Transverse colon (tissue), 4 donors: ENCODE measurements at regions not wholly inside any gene's neighbourhood (a gene's known extent, or its start where the extent isn't known, plus 50 kb on each side); places are given as distances from the start of the nearest gene placed in this dataset.

Source experiments
- DNase-seq: peaks from one replicate; pipeline ENCODE4 v3.0.0-alpha.2; 2019
- H3K27ac ChIP-seq, 4 donors: fragments of 200-600 bp; sonication (generic); 2 replicates each; pipeline ENCODE4 v1.5.1; 2016 to 2018; ENCODE audit warnings: inconsistent platforms in 4 of 4
- H3K27me3 ChIP-seq: fragments of 200-600 bp; sonication (generic); 2 replicates; pipeline ENCODE4 v1.5.1; 2017; ENCODE audit warnings: inconsistent platforms
- H3K36me3 ChIP-seq, 4 donors: fragments of 200-600 bp; sonication (generic); 2 replicates each; pipeline ENCODE4 v1.5.1; 2017 to 2019; ENCODE audit warnings: inconsistent platforms in 4 of 4
- H3K4me1 ChIP-seq, 4 donors: fragments of 200-600 bp; sonication (generic); 2 replicates each; pipeline ENCODE4 v1.5.1; 2017 to 2020; ENCODE audit warnings: inconsistent platforms in 4 of 4
- H3K4me3 ChIP-seq, 4 donors: fragments of 200-600 bp; sonication (generic); 1 replicate in 1 of 4; 2 replicates in 3 of 4; pipeline versions ENCODE4 v1.5.1 to v1.6.1; 2017 to 2019; ENCODE audit warnings: inconsistent platforms in 4 of 4
- H3K9me3 ChIP-seq, 2 donors: fragments of 200-600 bp; sonication (generic); 2 replicates each; pipeline ENCODE4 v1.5.1; 2017 to 2019; ENCODE audit warnings: inconsistent platforms in 2 of 2
- CTCF ChIP-seq, 5 experiments: fragments of 200-600 bp in 3 of 5; fragments of 450-650 bp in 2 of 5; sonication (generic) in 3 of 5; IDR thresholded peaks; 1 replicate in 2 of 5; 2 replicates in 3 of 5; pipeline ENCODE4 v1.5.1; 2016 to 2017; ENCODE audit warnings: antibody characterized with exemption in 5 of 5, inconsistent platforms in 3 of 5, mild to moderate bottlenecking in 2 of 5, moderate library complexity in 1 of 5
- EP300 ChIP-seq: sonication (generic); formaldehyde crosslinking; IDR thresholded peaks from one replicate; pipeline ENCODE4 v1.6.1; 2017; ENCODE audit warnings: antibody characterized with exemption, low read depth
- POLR2A ChIP-seq: fragments of 450-650 bp; IDR thresholded peaks from one replicate; pipeline ENCODE4 v1.6.1; 2016; ENCODE audit warnings: antibody characterized with exemption, mild to moderate bottlenecking, moderate library complexity
- POLR2AphosphoS5 ChIP-seq, 3 donors: sonication (generic); formaldehyde crosslinking; IDR thresholded peaks; one replicate each; pipeline ENCODE4 v1.6.1; 2016; ENCODE audit warnings: antibody characterized with exemption in 3 of 3
- WGBS, 2 donors: methylation state at CpG; one replicate each; pipeline ENCODE4 v1.1.5; 2018; ENCODE audit warnings: low coverage in 1 of 2; 5-methylcytosine and 5-hydroxymethylcytosine counted together
- in situ Hi-C, 4 donors: fragments of 200-750 bp; cut with MboI; loops; one replicate each; pipeline versions ENCODE4 v1.15.0 to v1.15.1; 2017; ENCODE audit warnings: low sequenced_read_pairs in 3 of 4, low pct_ligation_motif_present in 1 of 4, low pct_unique_long_range_greater_than_20kb in 1 of 4
- intact Hi-C: fragments of 100-400 bp; cut with DNase I; formaldehyde crosslinking; loops from one replicate; pipeline ENCODE4 v1.15.1; 2023; ENCODE audit warnings: low total_unique reads

- no peak overlapping the region for H3K27ac ChIP-seq
- TF ChIP-seq POLR2A (no peak), POLR2AphosphoS5 (IDR thresholded peaks at IDR 0.05) (no peak), CTCF (IDR thresholded peaks at IDR 0.05) (no peak), EP300 (no peak)
- no peaks in the 10 kb centered on the region for H3K9me3 ChIP-seq
- H3K27me3 ChIP-seq = no peaks in the 10 kb centered on the region
- no peaks in the 10 kb centered on the region for H3K36me3 ChIP-seq
- in situ Hi-C loops = no loop called here
- H3K4me1 ChIP-seq = no peaks in the 10 kb centered on the region
- WGBS, 2 donors = 84 to 100% methylated on average over 1 of the region's 1 CpG
- H3K4me3 ChIP-seq = no peak overlapping the region
- intact Hi-C loops = no loop called here
- DNase-seq = no peak
Observed at GRCh38 chr4:41483771-41484170, 54.2 kb upstream of the LIMCH1 start.

DNA sequence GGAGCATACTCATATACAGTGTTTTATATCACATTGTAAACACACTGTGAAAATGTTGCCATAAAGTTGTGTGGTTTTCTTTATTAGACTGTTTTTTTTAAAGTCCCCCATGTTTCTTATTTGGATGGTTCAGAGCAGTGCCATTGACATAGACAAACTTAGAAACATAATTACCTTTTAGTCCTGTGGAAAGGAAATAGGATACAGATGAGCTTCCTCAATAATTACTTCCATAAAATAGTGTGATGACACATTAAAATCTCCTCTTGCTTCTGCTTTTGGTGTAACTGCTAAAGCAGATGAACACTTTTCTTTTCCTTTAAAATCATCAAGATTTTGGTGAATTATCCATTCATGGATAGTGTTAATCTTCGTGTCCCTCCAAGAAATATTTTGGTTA is 52.9 kb upstream of the LIMCH1 start:
- intact Hi-C loops = no loop called here
- Histone ChIP-seq H3K4me3 (no peak overlapping the region), H3K36me3 (no peaks in the 10 kb centered on the region), H3K9me3 (no peaks in the 10 kb centered on the region), H3K27me3 (no peaks in the 10 kb centered on the region), H3K4me1 (no peaks in the 10 kb centered on the region), H3K27ac (no peak overlapping the region)
- in situ Hi-C loops = no loop called here
- WGBS, 2 donors = 50 to 60% methylated on average over 1 of the region's 1 CpG
- DNase-seq = no peak
- no peak for TF ChIP-seq CTCF (IDR thresholded peaks at IDR 0.05)
- no peak for TF ChIP-seq POLR2AphosphoS5 (IDR thresholded peaks at IDR 0.05)
- no peak for TF ChIP-seq EP300
- no peak for TF ChIP-seq POLR2A

DNA sequence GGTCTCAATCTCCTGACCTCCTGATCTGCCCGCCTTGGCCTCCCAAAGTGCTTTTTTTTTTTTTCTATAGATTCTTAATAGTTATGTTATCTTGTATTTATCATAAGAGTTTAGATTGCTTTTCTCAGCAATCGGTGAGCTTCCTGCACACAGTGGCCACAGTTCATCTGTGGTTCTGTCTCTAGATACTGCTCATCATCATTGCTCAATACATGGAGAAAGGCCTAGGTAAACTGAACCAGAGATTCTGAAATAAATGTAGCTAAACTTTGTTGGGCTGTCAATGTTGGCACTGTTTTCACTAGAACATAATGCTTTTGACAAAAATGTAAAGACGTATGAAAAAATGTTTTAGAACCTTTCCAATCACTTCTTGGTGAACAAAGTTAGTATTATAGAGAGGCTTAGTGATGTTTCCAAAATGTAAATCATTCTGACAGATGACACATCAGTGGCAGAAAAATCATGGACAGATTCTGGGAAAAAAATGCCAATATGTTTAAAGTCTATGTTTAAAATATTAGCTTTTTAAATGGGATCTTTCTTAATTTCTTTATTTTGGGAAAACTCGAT is 50.0 kb upstream of the LIMCH1 start:
- no peaks in the 10 kb centered on the region for H3K36me3 ChIP-seq
- H3K27me3 ChIP-seq = no peaks in the 10 kb centered on the region
- intact Hi-C loops = no loop called here
- no peaks in the 10 kb centered on the region for H3K4me1 ChIP-seq
- in situ Hi-C loops = no loop called here
- H3K27ac ChIP-seq = no peak overlapping the region
- H3K4me3 ChIP-seq = no peak overlapping the region
- WGBS, 2 donors = 72 to 78% methylated on average over 4 of the region's 4 CpGs
- no peaks in the 10 kb centered on the region for H3K9me3 ChIP-seq
- no peak for TF ChIP-seq EP300
- TF ChIP-seq CTCF (IDR thresholded peaks at IDR 0.05) = no peak
- no peak for TF ChIP-seq POLR2A
- no peak for TF ChIP-seq POLR2AphosphoS5 (IDR thresholded peaks at IDR 0.05)
- DNase-seq = no peak
